ENCODE measurements at regions not wholly inside any gene's neighbourhood (a gene's known extent, or its start where the extent isn't known, plus 50 kb on each side); places are given as distances from the start of the nearest gene placed in this dataset.
"Not testable (repeated sequence)": the region's sequence is repeated elsewhere in the genome, so short reads cannot be mapped to it uniquely, and the experiment has no call there.

- DNase-seq (ENCODE audit: low spot score) = no peak
- no peak for ATAC-seq
- intact Hi-C loops (cut with DNase I) = no loop called here
Measured at GRCh38 chr6:92274588-92274987, 1144.8 kb downstream of the EPHA7 start.

GRCh38 chr6:92273694-92274093 lies 1145.7 kb downstream of the EPHA7 start:
- DNase-seq (ENCODE audit: low spot score) (no peak), ATAC-seq (no peak)
- intact Hi-C loops (cut with DNase I) = no loop called here

DNA sequence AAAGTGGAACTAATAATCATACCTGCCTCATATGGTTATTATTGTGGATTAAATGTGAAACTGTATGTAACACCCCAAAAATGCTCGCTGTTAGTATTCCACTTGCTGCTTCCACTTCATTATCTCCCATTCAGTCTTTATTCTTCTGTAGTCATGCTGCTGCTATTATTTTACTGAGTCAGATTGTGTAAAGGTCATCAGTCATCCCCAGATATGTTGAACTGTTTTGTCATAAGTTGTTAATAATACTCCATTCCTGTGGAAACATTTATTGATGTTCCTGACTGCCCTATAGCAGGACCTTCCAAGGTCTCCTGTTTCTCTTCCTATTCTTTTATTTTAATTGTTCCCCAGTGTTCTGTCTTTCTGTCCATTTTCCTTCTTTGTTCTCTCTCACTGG lies 1148.3 kb downstream of the EPHA7 start:
- no peak for DNase-seq (ENCODE audit: low spot score)

DNA sequence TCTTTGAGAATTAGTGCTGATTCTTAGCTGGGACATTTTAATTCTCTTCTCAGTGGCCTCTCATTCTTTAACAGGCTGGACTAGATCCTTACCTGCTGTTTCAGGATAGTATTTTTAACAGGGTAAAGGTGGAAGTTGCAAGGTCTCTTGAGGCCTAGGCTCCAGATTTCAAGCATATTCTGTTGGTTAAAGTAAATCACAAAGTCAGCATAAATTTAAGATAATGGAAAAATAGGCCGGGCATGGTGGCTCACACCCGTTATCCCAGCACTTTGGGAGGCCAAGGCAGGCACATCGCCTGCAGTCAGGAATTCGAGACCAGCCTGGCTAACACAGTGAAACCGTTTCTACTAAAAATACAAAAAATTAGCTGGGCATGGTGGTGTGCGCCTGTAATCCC lies 1149.0 kb downstream of the EPHA7 start:
- no peak for DNase-seq (ENCODE audit: low spot score)
- no peak for ATAC-seq
- intact Hi-C loops (cut with DNase I) = no loop called here

More for the DNA sequence above, 1148.3 kb downstream of the EPHA7 start:
- ATAC-seq = no peak
- intact Hi-C loops (cut with DNase I) = no loop called here

GRCh38 chr6:92267335-92267734 lies 1152.0 kb downstream of the EPHA7 start:
- intact Hi-C loops (cut with DNase I) = no loop called here
- DNase-seq (ENCODE audit: low spot score) (no peak), ATAC-seq (no peak)

GRCh38 chr6:92263864-92264263 lies 1155.5 kb downstream of the EPHA7 start:
- ATAC-seq (no peak), DNase-seq (ENCODE audit: low spot score) (no peak)
- intact Hi-C loops (cut with DNase I) = no loop called here

GRCh38 chr6:92259171-92259570 lies 1160.2 kb downstream of the EPHA7 start:
- intact Hi-C loops (cut with DNase I) = no loop called here
- ATAC-seq = peak; percentile 46
- no peak for DNase-seq (ENCODE audit: low spot score)

DNA sequence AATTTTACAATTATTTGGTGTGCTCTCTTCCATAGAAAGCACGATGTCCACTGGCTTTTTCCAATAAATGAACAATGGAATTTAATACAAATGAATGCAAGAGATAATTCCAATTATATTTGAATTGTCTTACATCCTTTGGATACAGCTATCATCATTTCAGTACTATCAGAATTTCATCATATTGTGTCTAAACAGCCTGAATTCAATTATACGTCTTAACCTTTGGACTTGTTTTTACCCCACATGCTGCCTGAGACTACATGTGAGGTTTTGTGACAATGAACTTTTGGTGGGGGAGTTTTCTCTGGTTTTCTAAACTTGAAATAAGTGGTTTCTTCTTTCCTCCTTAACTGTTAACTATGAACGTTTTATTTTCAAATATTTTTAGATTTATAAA lies 1176.0 kb downstream of the EPHA7 start:
- ATAC-seq (no peak), DNase-seq (ENCODE audit: low spot score) (no peak)
- intact Hi-C loops (cut with DNase I) = no loop called here

DNA sequence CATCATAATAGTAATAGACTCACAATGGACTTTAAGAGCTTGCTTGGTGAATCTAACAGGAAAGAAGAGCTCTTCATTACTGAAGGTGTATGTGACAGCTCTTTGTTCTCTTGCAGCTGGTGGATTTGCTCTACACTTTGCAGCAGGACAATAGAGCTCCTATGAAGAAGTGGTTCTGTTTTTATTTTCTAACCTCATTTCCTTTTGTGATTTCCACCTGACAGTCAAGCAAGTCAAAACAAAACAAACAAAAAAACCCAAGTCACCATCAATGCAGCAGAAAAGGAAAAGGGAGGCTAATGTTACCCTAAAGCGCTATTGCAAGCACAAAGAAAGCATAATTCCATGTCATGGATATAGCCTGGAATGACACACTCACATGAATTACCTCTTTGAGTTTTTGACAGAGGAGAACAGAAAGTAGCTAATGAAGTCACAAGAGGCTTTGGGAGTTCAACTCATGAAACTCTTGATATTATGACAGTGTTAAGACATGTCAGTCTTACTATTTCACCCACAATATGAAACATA lies 1188.1 kb downstream of the EPHA7 start:
- DNase-seq (ENCODE audit: low spot score) (no peak), ATAC-seq (no peak)
- intact Hi-C loops (cut with DNase I) = no loop called here

DNA sequence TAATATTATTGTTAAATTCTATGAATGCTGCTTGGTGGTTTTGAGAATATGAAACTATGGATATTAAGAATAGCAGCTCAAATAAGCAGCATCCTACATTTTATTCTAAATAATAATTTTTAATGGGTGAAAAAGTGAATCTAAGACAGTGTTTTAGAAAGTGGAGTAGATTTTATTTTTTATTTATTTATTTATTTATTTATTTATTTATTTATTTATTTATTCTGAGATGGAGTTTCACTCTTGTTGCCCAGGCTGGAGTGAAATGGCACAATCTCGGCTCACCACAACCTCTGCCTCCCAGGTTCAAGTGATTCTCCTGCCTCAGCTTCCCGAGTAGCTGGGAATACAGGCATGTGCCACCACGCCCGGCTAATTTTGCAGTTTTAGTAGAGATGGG lies 1199.4 kb downstream of the EPHA7 start:
- ATAC-seq; intact Hi-C loops (cut with DNase I); DNase-seq (ENCODE audit: low spot score): not testable (repeated sequence)

GRCh38 chr6:92216717-92217116 lies 1202.6 kb downstream of the EPHA7 start:
- ATAC-seq (no peak), DNase-seq (ENCODE audit: low spot score) (no peak)
- intact Hi-C loops (cut with DNase I) = no loop called here

DNA sequence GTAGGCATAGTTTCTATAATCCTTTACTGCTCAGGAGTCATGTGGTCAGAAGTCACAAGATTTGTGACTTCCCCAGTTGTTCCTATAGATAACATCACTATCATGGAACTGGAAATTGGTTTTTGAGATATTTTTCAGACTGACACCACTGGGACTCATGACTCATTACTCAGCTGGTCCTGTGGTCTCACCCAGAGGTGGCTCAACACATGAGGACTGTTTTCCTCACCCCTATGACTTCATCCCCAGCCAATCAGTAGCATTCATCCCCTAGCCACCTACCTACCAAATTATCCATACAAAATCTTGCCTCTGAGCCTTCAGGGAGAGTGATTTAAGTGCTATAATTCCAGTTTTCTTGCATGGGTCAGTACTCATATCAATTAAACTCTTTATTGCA lies 1217.7 kb downstream of the EPHA7 start:
- intact Hi-C loops (cut with DNase I) = no loop called here
- no peak for ATAC-seq

GRCh38 chr6:92196325-92196724 lies 1223.0 kb downstream of the EPHA7 start:
- intact Hi-C loops (cut with DNase I) = no loop called here
- DNase-seq (ENCODE audit: low spot score) (no peak), ATAC-seq (no peak)

More for the DNA sequence above, 1217.7 kb downstream of the EPHA7 start:
- no peak for DNase-seq (ENCODE audit: low spot score)

- no peak for ATAC-seq
- DNase-seq (ENCODE audit: low spot score) = no peak
- intact Hi-C loops (cut with DNase I) = no loop called here
Measured at GRCh38 chr6:92195796-92196195, 1223.6 kb downstream of the EPHA7 start.

DNA sequence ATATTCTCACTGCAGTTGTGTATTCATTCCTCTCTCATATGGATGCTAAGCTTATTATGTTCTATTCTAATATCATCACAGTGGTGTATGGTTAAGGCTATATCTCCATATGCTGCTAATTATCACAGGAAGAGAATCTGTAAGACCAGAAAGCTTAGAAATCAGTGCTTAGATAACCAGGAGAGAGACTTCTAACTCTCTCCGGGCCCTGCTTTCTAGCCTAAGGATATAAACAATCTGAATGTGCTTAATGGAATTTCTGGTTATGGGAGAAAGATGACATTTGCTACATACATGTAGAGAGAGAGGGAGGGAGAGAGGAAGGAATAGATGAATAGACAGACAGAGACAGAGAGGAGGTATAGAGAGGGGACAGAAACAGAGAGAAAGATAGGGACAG lies 1231.3 kb downstream of the EPHA7 start:
- intact Hi-C loops (cut with DNase I) = no loop called here
- no peak for ATAC-seq

GRCh38 chr6:92184933-92185332 lies 1234.4 kb downstream of the EPHA7 start:
- no peak for ATAC-seq
- no peak for DNase-seq (ENCODE audit: low spot score)
- intact Hi-C loops (cut with DNase I) = no loop called here

More for the DNA sequence above, 1231.3 kb downstream of the EPHA7 start:
- no peak for DNase-seq (ENCODE audit: low spot score)

DNA sequence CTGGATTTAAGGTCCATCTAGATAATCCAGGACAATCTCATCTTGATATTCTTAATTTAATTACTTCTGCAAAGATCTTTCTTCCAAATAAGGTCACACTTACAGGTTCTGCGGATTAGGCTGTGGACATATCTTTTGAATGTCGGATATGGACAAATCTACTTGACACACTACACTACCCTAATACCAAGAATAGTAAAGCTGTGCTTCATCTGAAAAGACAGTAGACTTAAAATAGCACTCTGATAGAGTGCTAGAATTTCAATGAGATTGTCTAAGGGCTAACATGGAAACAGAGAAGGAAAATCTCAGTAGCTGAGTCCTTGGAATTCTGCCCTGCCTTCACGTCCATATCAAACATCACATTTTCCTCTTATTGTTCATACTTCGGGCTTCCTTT lies 1238.0 kb downstream of the EPHA7 start:
- intact Hi-C loops (cut with DNase I) = no loop called here
- no peak for ATAC-seq
- no peak for DNase-seq (ENCODE audit: low spot score)

GRCh38 chr6:92180090-92180489 lies 1239.3 kb downstream of the EPHA7 start:
- DNase-seq (ENCODE audit: low spot score) (no peak), ATAC-seq (no peak)
- intact Hi-C loops (cut with DNase I) = no loop called here

GRCh38 chr6:92176666-92177065 lies 1242.7 kb downstream of the EPHA7 start:
- ATAC-seq (no peak), DNase-seq (ENCODE audit: low spot score) (no peak)
- intact Hi-C loops (cut with DNase I) = no loop called here

DNA sequence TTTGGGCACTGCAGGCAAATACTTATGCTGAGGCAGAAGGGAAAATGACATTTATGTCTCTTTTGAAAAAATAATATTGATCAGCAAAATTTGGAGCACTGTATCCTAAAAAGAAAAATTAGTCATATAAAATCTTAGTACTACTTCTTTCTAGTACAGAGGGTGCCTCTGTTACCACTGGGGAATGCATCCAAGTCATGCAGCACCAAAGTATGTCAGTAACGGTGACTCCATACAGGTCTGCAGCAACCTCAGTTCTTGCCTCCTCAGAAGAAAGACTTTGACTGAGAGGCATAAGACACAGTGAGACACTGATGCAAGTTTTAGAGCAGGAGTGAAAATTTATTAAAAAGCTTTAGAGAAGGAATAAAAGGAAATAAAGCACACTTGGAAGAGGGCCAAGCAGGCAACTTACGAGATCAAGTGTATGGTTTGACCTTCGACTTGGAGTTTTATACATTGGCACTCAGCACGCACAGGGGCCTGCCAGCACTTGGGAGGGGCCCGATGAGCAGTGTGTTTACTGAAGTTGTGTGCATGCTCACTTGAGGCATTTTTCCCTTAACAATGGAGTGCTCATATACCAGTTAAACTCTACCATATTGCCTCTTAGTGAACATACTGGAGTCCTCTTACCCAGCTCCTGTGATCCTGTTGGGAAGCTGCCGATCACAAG lies 1244.8 kb downstream of the EPHA7 start:
- intact Hi-C loops (cut with DNase I) = no loop called here
- DNase-seq (ENCODE audit: low spot score) (no peak), ATAC-seq (no peak)

GRCh38 chr6:92169506-92169905 lies 1249.9 kb downstream of the EPHA7 start:
- DNase-seq (ENCODE audit: low spot score) (no peak), ATAC-seq (no peak)
- intact Hi-C loops (cut with DNase I) = no loop called here

Measured in sciatic nerve (tissue), 2 donors.